ENCODE measurements at regions not wholly inside any gene's neighbourhood (a gene's known extent, or its start where the extent isn't known, plus 50 kb on each side); places are given as distances from the start of the nearest gene placed in this dataset.
"Not testable (repeated sequence)": the region's sequence is repeated elsewhere in the genome, so short reads cannot be mapped to it uniquely, and the experiment has no call there.

DNA sequence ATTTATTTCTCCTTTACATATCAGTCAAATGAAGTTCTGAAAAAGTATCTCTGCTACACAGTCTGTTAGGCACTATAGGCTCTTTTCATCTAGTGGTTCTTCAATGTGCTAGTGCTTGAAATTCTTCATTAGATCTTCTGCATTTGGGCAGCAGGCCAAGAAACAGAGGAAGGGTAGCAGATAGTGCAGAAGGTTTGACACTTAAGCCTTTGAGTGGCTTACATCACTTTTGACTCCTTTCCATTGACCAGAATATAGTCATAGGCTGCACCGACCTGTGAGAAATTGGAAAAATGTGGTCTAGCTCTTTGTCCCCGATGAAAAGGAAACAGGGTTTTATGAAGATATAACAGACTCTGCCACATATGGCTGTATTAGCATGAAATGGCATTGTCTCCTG lies 459.5 kb upstream of the PTGER4 start:
- H3K9me3 Mint-ChIP-seq: peaks cover 4% of the 10 kb centered on the region in 2 donors
- DNase-seq: no peak
- H3K4me3 Mint-ChIP-seq: no peak overlapping the region
- H3K27me3 Mint-ChIP-seq: no peaks in the 10 kb centered on the region
- no peak for ATAC-seq (replicated peaks)
- H3K36me3 Mint-ChIP-seq: peaks cover 0 to 4% of the 10 kb centered on the region in 2 donors
- no peak overlapping the region for H3K27ac Mint-ChIP-seq
- H3K4me1 Mint-ChIP-seq: peaks cover 18 to 44% of the 10 kb centered on the region in 2 donors

GRCh38 chr5:40217553-40217952 lies 462.2 kb upstream of the PTGER4 start:
- peaks cover 4% of the 10 kb centered on the region in 2 donors for H3K9me3 Mint-ChIP-seq
- H3K4me1 Mint-ChIP-seq: peaks cover 8 to 28% of the 10 kb centered on the region in 2 donors
- H3K36me3 Mint-ChIP-seq: peaks cover 0 to 4% of the 10 kb centered on the region in 2 donors
- H3K27ac Mint-ChIP-seq: no peak overlapping the region
- H3K27me3 Mint-ChIP-seq: no peaks in the 10 kb centered on the region
- H3K4me3 Mint-ChIP-seq: no peak overlapping the region
- DNase-seq (no peak), ATAC-seq (replicated peaks) (no peak)

DNA sequence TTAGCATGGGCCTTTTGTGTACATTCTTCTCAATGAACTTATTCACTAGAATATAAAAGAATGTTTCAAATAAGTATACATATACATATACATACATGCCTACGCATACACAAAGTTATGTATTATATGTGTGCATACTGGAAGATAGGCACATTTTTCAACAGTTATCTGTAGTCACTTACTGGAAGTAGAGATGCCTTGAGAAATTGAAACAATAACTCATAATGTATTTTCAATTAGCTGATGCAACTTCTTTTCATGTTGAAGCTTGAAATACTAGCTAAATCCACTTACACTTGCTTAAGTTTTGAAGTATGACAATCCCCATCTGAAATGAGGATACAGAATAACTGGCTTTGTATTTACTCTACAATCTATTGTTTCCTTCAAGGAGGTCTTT lies 469.0 kb upstream of the PTGER4 start:
- no peak overlapping the region for H3K4me3 Mint-ChIP-seq
- H3K27ac Mint-ChIP-seq: no peak overlapping the region
- no peaks in the 10 kb centered on the region for H3K9me3 Mint-ChIP-seq
- peaks cover 0 to 5% of the 10 kb centered on the region in 2 donors for H3K4me1 Mint-ChIP-seq
- no peak for ATAC-seq (replicated peaks)
- H3K27me3 Mint-ChIP-seq: no peaks in the 10 kb centered on the region
- no peaks in the 10 kb centered on the region for H3K36me3 Mint-ChIP-seq
- no peak for DNase-seq

DNA sequence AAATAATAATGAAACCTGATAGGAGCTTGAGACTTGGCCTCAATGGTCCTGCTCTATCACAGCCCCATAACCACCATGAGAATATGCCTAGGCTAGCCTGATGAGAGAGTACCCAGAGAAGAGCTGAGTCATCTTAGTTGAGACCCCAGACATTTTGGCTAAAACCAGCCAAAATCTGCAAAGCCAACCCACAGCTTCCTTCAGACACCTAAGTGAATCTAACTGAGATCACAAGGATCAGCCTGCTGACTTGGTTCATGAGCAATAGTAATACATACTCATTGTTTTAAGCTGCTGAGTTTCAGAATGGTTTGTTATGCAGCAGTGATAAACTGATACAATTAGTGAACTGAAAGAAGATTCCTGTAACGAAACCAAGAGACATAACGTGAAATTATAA lies 473.7 kb upstream of the PTGER4 start:
- no peak for ATAC-seq (replicated peaks)
- Mint-ChIP-seq H3K27ac (no peak overlapping the region), H3K9me3 (no peaks in the 10 kb centered on the region), H3K36me3 (no peaks in the 10 kb centered on the region), H3K4me3 (no peak overlapping the region), H3K27me3 (no peaks in the 10 kb centered on the region), H3K4me1 (no peaks in the 10 kb centered on the region)
- DNase-seq: no peak

GRCh38 chr5:40204144-40204543 lies 475.6 kb upstream of the PTGER4 start:
- Mint-ChIP-seq H3K36me3 (no peaks in the 10 kb centered on the region), H3K27me3 (no peaks in the 10 kb centered on the region), H3K4me1 (no peaks in the 10 kb centered on the region), H3K27ac (no peak overlapping the region), H3K9me3 (no peaks in the 10 kb centered on the region), H3K4me3 (no peak overlapping the region)
- no peak for ATAC-seq (replicated peaks)
- DNase-seq: no peak

GRCh38 chr5:40202814-40203440 lies 476.8 kb upstream of the PTGER4 start:
- Mint-ChIP-seq H3K4me3 (no peak overlapping the region), H3K4me1 (no peaks in the 10 kb centered on the region), H3K27ac (no peak overlapping the region), H3K36me3 (no peaks in the 10 kb centered on the region), H3K27me3 (no peaks in the 10 kb centered on the region), H3K9me3 (no peaks in the 10 kb centered on the region)
- no peak for DNase-seq
- ATAC-seq (replicated peaks): no peak

DNA sequence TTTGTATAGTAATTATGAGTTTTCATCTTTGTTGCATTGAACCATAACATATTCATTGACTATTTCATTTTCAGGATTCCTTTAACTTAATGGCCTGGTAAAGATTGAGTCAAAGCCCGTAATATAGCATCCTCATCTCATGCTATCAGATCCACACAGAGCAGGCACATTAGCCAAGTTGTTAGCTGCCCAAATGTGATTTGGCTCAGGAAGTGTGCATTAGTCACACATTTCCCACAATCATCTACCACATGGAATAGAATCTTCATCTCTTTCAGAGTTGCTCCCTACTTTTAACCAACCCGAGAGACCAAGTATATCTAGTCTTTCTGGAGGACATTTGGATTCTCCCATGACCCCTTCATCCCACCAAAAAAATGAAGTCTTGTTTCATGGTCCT lies 481.0 kb upstream of the PTGER4 start:
- ATAC-seq (replicated peaks) (no peak), DNase-seq (no peak)
- no peak overlapping the region for H3K4me3 Mint-ChIP-seq
- H3K27me3 Mint-ChIP-seq: no peaks in the 10 kb centered on the region
- no peak overlapping the region for H3K27ac Mint-ChIP-seq
- no peaks in the 10 kb centered on the region for H3K36me3 Mint-ChIP-seq
- H3K9me3 Mint-ChIP-seq: no peaks in the 10 kb centered on the region
- H3K4me1 Mint-ChIP-seq: peaks cover 0 to 5% of the 10 kb centered on the region in 2 donors

DNA sequence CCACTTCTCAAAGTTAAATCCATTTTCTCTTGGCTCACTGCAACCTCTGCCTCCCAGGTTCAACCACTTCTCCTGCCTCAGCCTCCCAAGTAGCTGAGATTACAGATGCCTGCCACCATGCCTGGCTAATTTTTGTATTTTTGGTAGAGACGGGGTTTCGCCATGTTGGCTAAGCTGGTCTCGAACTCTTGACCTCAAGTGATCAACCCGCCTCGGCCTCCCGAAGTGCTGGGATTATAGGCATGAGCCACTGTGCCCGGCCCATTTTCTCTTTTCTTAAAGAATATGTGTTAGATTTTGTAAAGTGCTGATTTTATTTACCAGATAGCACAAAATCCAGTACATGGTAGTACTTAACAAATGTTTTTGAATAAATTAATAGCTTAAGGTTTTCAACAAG lies 484.1 kb upstream of the PTGER4 start:
- H3K4me1 Mint-ChIP-seq; H3K36me3 Mint-ChIP-seq; H3K9me3 Mint-ChIP-seq; ATAC-seq (replicated peaks); H3K27me3 Mint-ChIP-seq; H3K4me3 Mint-ChIP-seq; H3K27ac Mint-ChIP-seq; DNase-seq: not testable (repeated sequence)

GRCh38 chr5:40191150-40191549 lies 488.6 kb upstream of the PTGER4 start:
- Mint-ChIP-seq H3K4me1 (peaks cover 0 to 3% of the 10 kb centered on the region in 2 donors), H3K4me3 (no peak overlapping the region), H3K27me3 (no peaks in the 10 kb centered on the region), H3K9me3 (no peaks in the 10 kb centered on the region), H3K36me3 (no peaks in the 10 kb centered on the region), H3K27ac (no peak overlapping the region)
- DNase-seq: no peak
- no peak for ATAC-seq (replicated peaks)

- no peak for ATAC-seq (replicated peaks)
- Mint-ChIP-seq H3K27ac (no peak overlapping the region), H3K36me3 (peaks cover 4 to 14% of the 10 kb centered on the region in 2 donors), H3K27me3 (no peaks in the 10 kb centered on the region), H3K9me3 (peaks cover 17 to 25% of the 10 kb centered on the region in 2 donors), H3K4me1 (peaks cover 4 to 5% of the 10 kb centered on the region in 2 donors), H3K4me3 (no peak overlapping the region)
- DNase-seq: no peak
Observed at GRCh38 chr5:40172721-40173120, 507.0 kb upstream of the PTGER4 start.

DNA sequence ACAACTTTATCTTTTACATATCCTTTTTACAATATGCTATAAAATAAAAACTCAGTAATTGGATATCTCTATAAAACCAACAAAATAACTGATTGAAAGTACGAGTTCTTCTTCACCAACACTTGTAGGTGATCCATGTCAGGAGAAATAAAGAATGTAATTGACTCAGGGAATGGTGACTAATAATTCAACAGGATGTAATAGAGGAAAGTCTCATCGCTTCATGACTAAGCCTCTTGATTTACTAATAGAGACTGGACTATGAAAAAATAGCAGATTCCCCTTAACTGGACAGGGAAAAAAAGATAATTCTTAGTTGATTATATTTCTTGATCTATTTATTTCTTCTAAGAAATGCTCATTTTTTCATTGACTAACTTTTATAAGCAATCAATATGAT lies 507.7 kb upstream of the PTGER4 start:
- Mint-ChIP-seq H3K4me1 (peaks cover 4 to 5% of the 10 kb centered on the region in 2 donors), H3K36me3 (peaks cover 4 to 13% of the 10 kb centered on the region in 2 donors), H3K27me3 (no peaks in the 10 kb centered on the region), H3K4me3 (no peak overlapping the region), H3K9me3 (peaks cover 17 to 27% of the 10 kb centered on the region in 2 donors), H3K27ac (no peak overlapping the region)
- DNase-seq: no peak
- no peak for ATAC-seq (replicated peaks)

- DNase-seq: no peak
- Mint-ChIP-seq H3K36me3 (peaks cover 4 to 6% of the 10 kb centered on the region in 2 donors), H3K4me3 (no peak overlapping the region), H3K27ac (no peak overlapping the region), H3K4me1 (peaks cover 3 to 12% of the 10 kb centered on the region in 2 donors), H3K9me3 (peaks cover 5 to 13% of the 10 kb centered on the region in 2 donors), H3K27me3 (no peaks in the 10 kb centered on the region)
- no peak for ATAC-seq (replicated peaks)
Observed at GRCh38 chr5:40167283-40167682, 512.4 kb upstream of the PTGER4 start.

DNA sequence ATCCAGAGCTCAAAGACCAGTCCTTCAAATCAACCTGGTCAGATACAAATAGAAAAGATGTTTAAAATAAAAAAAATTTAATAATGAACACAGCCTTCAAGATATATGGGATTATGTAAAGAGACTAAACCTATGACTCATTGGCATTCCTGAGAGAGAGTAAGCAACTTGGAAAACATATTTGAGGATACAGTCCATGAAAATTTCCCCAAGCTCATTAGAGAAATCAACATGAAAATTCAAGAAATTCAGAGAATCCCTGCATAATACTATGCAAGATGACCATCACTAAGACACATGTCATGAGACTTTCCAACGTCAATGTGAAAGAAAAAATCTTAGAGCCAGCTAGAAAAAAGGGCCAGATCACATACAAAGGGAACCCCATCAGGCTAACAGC lies 512.9 kb upstream of the PTGER4 start:
- peaks cover 3 to 12% of the 10 kb centered on the region in 2 donors for H3K4me1 Mint-ChIP-seq
- no peaks in the 10 kb centered on the region for H3K27me3 Mint-ChIP-seq
- DNase-seq (no peak), ATAC-seq (replicated peaks) (no peak)
- peaks cover 4 to 6% of the 10 kb centered on the region in 2 donors for H3K36me3 Mint-ChIP-seq
- no peak overlapping the region for H3K27ac Mint-ChIP-seq
- H3K4me3 Mint-ChIP-seq: no peak overlapping the region
- peaks cover 5 to 13% of the 10 kb centered on the region in 2 donors for H3K9me3 Mint-ChIP-seq

GRCh38 chr5:40165789-40166728 lies 513.7 kb upstream of the PTGER4 start:
- Mint-ChIP-seq H3K4me1 (peaks cover 3 to 12% of the 10 kb centered on the region in 2 donors), H3K4me3 (no peak overlapping the region), H3K27me3 (peaks cover 0 to under 1% of the 10 kb centered on the region in 2 donors), H3K27ac (no peak overlapping the region), H3K36me3 (peaks cover 4 to 6% of the 10 kb centered on the region in 2 donors), H3K9me3 (peaks cover 5 to 13% of the 10 kb centered on the region in 2 donors)
- ATAC-seq (replicated peaks): peak in 1 of 2 donors; percentile 33
- DNase-seq: no peak

Data from stimulated activated naive B cell treated with anti-CD40 and anti-IgM and Interleukin-4, amounts not matched to agents 10 μg/mL and 1 μg/mL and 100 μg/mL, for 72 hours (primary cell).